OCI-LY7 (cell line): ENCODE measurements at regions not wholly inside any gene's neighbourhood (a gene's known extent, or its start where the extent isn't known, plus 50 kb on each side); places are given as distances from the start of the nearest gene placed in this dataset.

ENCODE experiments used
- BruUV-seq: library from RNA; stranded (reverse); fragments of 400-500 nt; replicated peaks from 2 replicates; lab custom pipeline; 2021; lab: Mats Ljungman, UMichigan
- CTCF ChIA-PET: fragments of 300-600 bp; sonication (Branson Sonifier 250); formaldehyde crosslinking; loops from one replicate; lab custom pipeline; 2022; ENCODE audit warnings: antibody characterized with exemption; ENCODE audit not compliant: unreplicated experiment; lab: Charles Lee
- POLR2A ChIA-PET: fragments of 300-600 bp; sonication (Branson Sonifier 250); formaldehyde crosslinking; loops from one replicate; lab custom pipeline; 2022; ENCODE audit warnings: antibody characterized with exemption; lab: Charles Lee
- DNase-seq: peaks from one replicate; pipeline ENCODE4 v3.0.0-alpha.2; 2015; ENCODE audit warnings: low spot score
- H2AFZ ChIP-seq: fragments of 200-600 bp; sonication (generic), shearing (Covaris generic); 2 replicates; pipeline ENCODE4 v1.6.1; 2014; ENCODE audit warnings: mild to moderate bottlenecking, antibody characterized with exemption, low read length, moderate library complexity
- H3K27ac ChIP-seq: fragments of 200-600 bp; sonication (generic); 2 replicates; pipeline ENCODE4 v1.5.1; 2014; ENCODE audit warnings: mixed run types, low read depth, mild to moderate bottlenecking, moderate library complexity, low read length, inconsistent platforms; ENCODE audit not compliant: poor library complexity, severe bottlenecking
- H3K36me3 ChIP-seq: fragments of 200-600 bp; sonication (generic); 2 replicates; pipeline ENCODE4 v1.6.1; 2014; ENCODE audit warnings: mild to moderate bottlenecking, antibody characterized with exemption, low read length, moderate library complexity, mixed read lengths; ENCODE audit not compliant: insufficient read depth
- H3K4me1 ChIP-seq: fragments of 200-600 bp; sonication (generic); 2 replicates; pipeline ENCODE4 v1.5.1; 2014; ENCODE audit warnings: mild to moderate bottlenecking, low read length; ENCODE audit not compliant: insufficient read depth, poor library complexity, severe bottlenecking
- H3K4me2 ChIP-seq: fragments of 200-600 bp; sonication (generic); 2 replicates; pipeline ENCODE4 v1.6.1; 2014; ENCODE audit warnings: mild to moderate bottlenecking, low read length
- H3K4me3 ChIP-seq: fragments of 200-600 bp; sonication (generic); 2 replicates; pipeline ENCODE4 v1.5.1; 2014; ENCODE audit warnings: mild to moderate bottlenecking, low read depth, low read length; ENCODE audit not compliant: poor library complexity, severe bottlenecking
- H3K79me2 ChIP-seq: fragments of 200-600 bp; sonication (generic); 2 replicates; pipeline ENCODE4 v1.6.1; 2016; ENCODE audit warnings: low read depth, mild to moderate bottlenecking, low read length, moderate library complexity, mixed read lengths; ENCODE audit not compliant: insufficient read depth
- H3K9me2 ChIP-seq: fragments of 200-600 bp; sonication (generic); 2 replicates; pipeline ENCODE4 v1.6.1; 2016; ENCODE audit warnings: mild to moderate bottlenecking, low read length, mixed read lengths; ENCODE audit not compliant: insufficient read depth
- H3K9me3 ChIP-seq: fragments of 200-600 bp; sonication (generic); 2 replicates; pipeline ENCODE4 v1.6.1; 2014; ENCODE audit warnings: mild to moderate bottlenecking, mixed run types, low read length, mixed read lengths
- H4K20me1 ChIP-seq: fragments of 200-600 bp; sonication (generic); 2 replicates; pipeline ENCODE4 v1.6.1; 2014; ENCODE audit warnings: mild to moderate bottlenecking, antibody characterized with exemption, low read length, moderate library complexity, mixed read lengths; ENCODE audit not compliant: insufficient read depth
- CTCF ChIP-seq: fragments of 200-600 bp; sonication (generic); conservative IDR thresholded peaks from 2 replicates; pipeline ENCODE4 v1.5.1; 2014; ENCODE audit warnings: mild to moderate bottlenecking, antibody characterized with exemption, low read length, moderate library complexity, mixed read lengths
- EZH2phosphoT487 ChIP-seq: fragments of 200-600 bp; sonication (generic); IDR thresholded peaks from 2 replicates; pipeline ENCODE4 v1.6.1; 2018; ENCODE audit warnings: low read depth, borderline replicate concordance, mild to moderate bottlenecking, mixed run types, antibody characterized with exemption, low read length, moderate library complexity, mixed read lengths
- intact Hi-C: fragments of 100-400 bp; cut with micrococcal nuclease; formaldehyde crosslinking; loops from one replicate; pipeline ENCODE4 v1.10.0; 2022; ENCODE audit not compliant: unreplicated experiment

- Histone ChIP-seq H3K4me2 (no peak overlapping the region), H3K27ac (no peak overlapping the region), H3K4me1 (no peaks in the 10 kb centered on the region), H4K20me1 (no peaks in the 10 kb centered on the region), H3K79me2 (no peaks in the 10 kb centered on the region), H2AFZ (no peak overlapping the region), H3K9me2 (no peaks in the 10 kb centered on the region), H3K36me3 (no peaks in the 10 kb centered on the region), H3K9me3 (no peaks in the 10 kb centered on the region), H3K4me3 (no peak overlapping the region)
- POLR2A ChIA-PET, result interaction anchor here (0.6 to 1.1 kb wide), 2 partner anchors 9 to 512 kb away, joined by 3 to 4 read pairs; no protein-coding TSS in a partner anchor
- DNase-seq, result no peak
- TF ChIP-seq EZH2phosphoT487, result no peak
- TF ChIP-seq CTCF, result no peak
- BruUV-seq, result no TSS peak
- CTCF ChIA-PET, result no interaction called here
- intact Hi-C loops, result no loop called here
Measured at GRCh38 chr2:60044484-60044883, 509.0 kb downstream of the BCL11A start.

DNA sequence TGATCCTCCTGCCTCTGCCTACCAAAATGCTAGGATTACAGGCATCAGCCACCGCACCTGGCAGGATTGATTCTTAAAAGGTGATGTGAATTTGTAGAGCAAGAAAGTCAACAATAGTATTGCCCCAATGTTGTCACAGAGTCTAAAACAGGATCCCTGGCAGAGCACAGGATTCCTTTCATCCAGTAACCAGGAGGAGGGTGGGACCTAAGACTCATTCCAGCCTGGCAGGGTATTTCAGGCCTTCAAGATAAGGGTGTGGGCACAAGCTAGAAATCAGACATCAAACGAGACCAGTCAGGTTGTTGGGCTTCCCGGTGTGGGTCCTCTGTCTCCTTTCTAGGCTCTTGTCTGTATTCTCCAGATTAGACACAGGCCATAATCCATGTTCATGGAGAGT is 511.4 kb downstream of the BCL11A start:
- no peak for DNase-seq
- Histone ChIP-seq H4K20me1 (no peaks in the 10 kb centered on the region), H3K79me2 (no peaks in the 10 kb centered on the region), H3K9me2 (no peaks in the 10 kb centered on the region), H3K36me3 (no peaks in the 10 kb centered on the region), H3K4me3 (no peak overlapping the region), H3K27ac (no peak overlapping the region), H2AFZ (no peak overlapping the region), H3K9me3 (no peaks in the 10 kb centered on the region), H3K4me2 (no peak overlapping the region), H3K4me1 (no peaks in the 10 kb centered on the region)
- ChIA-PET POLR2A (interaction anchor here (1.1 kb wide), 1 partner anchor 587 kb away, joined by 3 read pairs; no protein-coding TSS in a partner anchor), CTCF (no interaction called here)
- intact Hi-C loops, result no loop called here
- TF ChIP-seq CTCF (no peak), EZH2phosphoT487 (no peak)
- BruUV-seq, result no TSS peak

GRCh38 chr2:60033325-60033724 is 520.1 kb downstream of the BCL11A start:
- DNase-seq, result no peak
- no TSS peak for BruUV-seq
- no peaks in the 10 kb centered on the region for H3K36me3 ChIP-seq
- ChIA-PET CTCF (no interaction called here), POLR2A (no interaction called here)
- intact Hi-C loops, result no loop called here
- H3K27ac ChIP-seq, result no peak overlapping the region
- no peaks in the 10 kb centered on the region for H3K79me2 ChIP-seq
- H3K4me2 ChIP-seq, result no peak overlapping the region
- H3K4me3 ChIP-seq, result no peak overlapping the region
- H2AFZ ChIP-seq, result no peak overlapping the region
- no peaks in the 10 kb centered on the region for H3K9me2 ChIP-seq
- H3K4me1 ChIP-seq, result no peaks in the 10 kb centered on the region
- H4K20me1 ChIP-seq, result no peaks in the 10 kb centered on the region
- no peak for TF ChIP-seq CTCF
- TF ChIP-seq EZH2phosphoT487, result no peak
- no peaks in the 10 kb centered on the region for H3K9me3 ChIP-seq
